Vagina (tissue), 2 donors: ENCODE measurements at regions not wholly inside any gene's neighbourhood (a gene's known extent, or its start where the extent isn't known, plus 50 kb on each side); places are given as distances from the start of the nearest gene placed in this dataset.
"Not testable (repeated sequence)": the region's sequence is repeated elsewhere in the genome, so short reads cannot be mapped to it uniquely, and the experiment has no call there.

Source experiments
- CTCF ChIP-seq, 3 experiments: fragments of 450-650 bp in 2 of 3; fragments of 200-600 bp in 1 of 3; sonication (generic) in 1 of 3; IDR thresholded peaks; one replicate each; pipeline ENCODE4 v1.5.1; 2017 to 2019; ENCODE audit warnings: antibody characterized with exemption in 3 of 3, mild to moderate bottlenecking in 2 of 3, moderate library complexity in 2 of 3
- POLR2A ChIP-seq, 2 donors: fragments of 450-650 bp; IDR thresholded peaks; one replicate each; pipeline ENCODE4 v1.6.1; 2017; ENCODE audit warnings: antibody characterized with exemption in 2 of 2, mild to moderate bottlenecking in 2 of 2, moderate library complexity in 2 of 2
- POLR2AphosphoS5 ChIP-seq, 2 donors: sonication (generic); formaldehyde crosslinking; IDR thresholded peaks; one replicate each; pipeline ENCODE4 v1.9.0; 2017; ENCODE audit warnings: antibody characterized with exemption in 2 of 2, mild to moderate bottlenecking in 2 of 2, low read depth in 1 of 2; ENCODE audit not compliant: insufficient read depth in 1 of 2

- TF ChIP-seq POLR2A (IDR thresholded peaks at IDR 0.05); CTCF (IDR thresholded peaks at IDR 0.05); POLR2AphosphoS5 (IDR thresholded peaks at IDR 0.05; ENCODE audit: insufficient read depth in 1 of 2, low read depth in 1 of 2): not testable (repeated sequence)
Observed at GRCh38 chr9:67397731-67398130, 405.4 kb upstream of the SPATA31A3 start.
